Lung (tissue), 11 donors: ENCODE measurements at regions not wholly inside any gene's neighbourhood (a gene's known extent, or its start where the extent isn't known, plus 50 kb on each side); places are given as distances from the start of the nearest gene placed in this dataset.

Source experiments
- ATAC-seq: fragments of 200-7000 bp; cut with Tn5 transposase; one replicate; pipeline ENCODE4 v1.9.1; 2020; ENCODE audit warnings: moderate number of reproducible peaks; ENCODE audit not compliant: insufficient read depth, low FRiP score
- DNase-seq, 3 donors: peaks; one replicate each; pipeline ENCODE4 v3.0.0-alpha.2; 2013 to 2017
- H3K27ac ChIP-seq, 2 donors: one replicate each; pipeline ENCODE4 v1.5.1; 2013; ENCODE audit warnings: mild to moderate bottlenecking in 2 of 2, moderate library complexity in 2 of 2, control low read depth in 1 of 2, inconsistent platforms in 1 of 2, low read depth in 1 of 2, low read length in 1 of 2
- H3K27me3 ChIP-seq, 3 donors: one replicate each; pipeline ENCODE4 v1.5.1; 2013; ENCODE audit warnings: low read length in 2 of 3; ENCODE audit not compliant: control insufficient read depth in 3 of 3, insufficient read depth in 3 of 3
- H3K36me3 ChIP-seq, 4 donors: one replicate each; pipeline ENCODE4 v1.5.1; 2013; ENCODE audit warnings: low read length in 4 of 4, mild to moderate bottlenecking in 1 of 4, moderate library complexity in 1 of 4; ENCODE audit not compliant: control insufficient read depth in 4 of 4, insufficient read depth in 4 of 4
- H3K4me1 ChIP-seq, 5 donors: one replicate each; pipeline ENCODE4 v1.5.1; 2013; ENCODE audit warnings: low read length in 5 of 5, mild to moderate bottlenecking in 2 of 5, moderate library complexity in 1 of 5; ENCODE audit not compliant: control insufficient read depth in 5 of 5, insufficient read depth in 5 of 5
- H3K4me3 ChIP-seq: one replicate; pipeline ENCODE4 v1.5.1; 2013; ENCODE audit warnings: mild to moderate bottlenecking, control low read depth, moderate library complexity
- H3K9ac ChIP-seq, 2 donors: one replicate each; pipeline ENCODE4 v1.5.1; 2013; ENCODE audit warnings: low read length in 2 of 2, control low read depth in 1 of 2; ENCODE audit not compliant: insufficient read depth in 1 of 2
- H3K9me3 ChIP-seq, 4 donors: one replicate each; pipeline ENCODE4 v1.5.1; 2013; ENCODE audit warnings: low read length in 3 of 4, mild to moderate bottlenecking in 1 of 4, moderate library complexity in 1 of 4; ENCODE audit not compliant: control insufficient read depth in 4 of 4, insufficient read depth in 3 of 4
- CTCF ChIP-seq: IDR thresholded peaks from 2 replicates; pipeline ENCODE4 v1.5.1; 2012; ENCODE audit warnings: mild to moderate bottlenecking; ENCODE audit errors: control extremely low read depth, extremely low read depth
- WGBS, 2 donors: extraction: QIAGEN DNeasy Blood & Tissue Kit; methylation state at CpG; one replicate each; pipeline ENCODE4 v1.1.7; 2013; 5-methylcytosine and 5-hydroxymethylcytosine counted together
- donor health status: control.
- donor health status: control.
- donor health status: Bipolar disorder and iron deficiency.
- donor health status: healthy.
- donor health status: DM: yes; HTN: yes; CAD: no.

DNA sequence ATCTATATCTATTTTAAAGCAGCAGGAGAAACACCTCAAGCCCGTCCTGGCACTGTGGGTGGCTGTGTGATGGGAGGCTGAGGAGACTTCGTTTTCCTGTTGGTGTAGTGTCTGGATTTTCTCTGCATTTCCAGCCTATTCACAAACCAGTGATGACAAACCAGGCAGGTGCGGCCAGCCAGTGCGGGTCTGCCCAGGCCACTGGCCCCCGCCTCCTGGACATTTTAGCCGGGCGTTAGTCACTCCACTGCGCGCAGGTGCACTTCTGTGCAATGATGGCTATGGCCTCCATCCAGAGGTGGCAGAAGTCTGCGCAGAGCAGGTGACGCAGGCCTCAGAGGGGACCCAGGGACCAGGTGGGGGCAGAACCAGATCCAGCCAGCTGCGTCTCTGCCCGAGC is 64.9 kb upstream of the PITRM1 start:
- no peak for TF ChIP-seq CTCF
- H3K9me3 ChIP-seq: no peaks in the 10 kb centered on the region
- DNase-seq: no peak
- WGBS, 2 donors: 94 to 98% methylated on average over 13 of the region's 13 CpGs
- no peak overlapping the region for H3K4me3 ChIP-seq
- H3K9ac ChIP-seq: no peak overlapping the region
- no peak for ATAC-seq
- H3K27me3 ChIP-seq: peaks cover 0 to 4% (median 0%) of the 10 kb centered on the region in 3 donors
- no peak overlapping the region for H3K27ac ChIP-seq
- H3K4me1 ChIP-seq: peaks cover 0 to 16% (median 5%) of the 10 kb centered on the region in 5 donors
- H3K36me3 ChIP-seq: no peaks in the 10 kb centered on the region

- no peak for TF ChIP-seq CTCF
- ATAC-seq: no peak
- H3K27ac ChIP-seq: no peak overlapping the region
- no peak overlapping the region for H3K4me3 ChIP-seq
- no peaks in the 10 kb centered on the region for H3K9me3 ChIP-seq
- no peak for DNase-seq
- H3K36me3 ChIP-seq: no peaks in the 10 kb centered on the region
- peaks cover 0 to 4% (median 0%) of the 10 kb centered on the region in 3 donors for H3K27me3 ChIP-seq
- peaks cover 0 to 16% (median 5%) of the 10 kb centered on the region in 5 donors for H3K4me1 ChIP-seq
- WGBS, 2 donors: 92% methylated on average over 15 of the region's 15 CpGs
- no peak overlapping the region for H3K9ac ChIP-seq
Measured at GRCh38 chr10:3236644-3237404, 64.2 kb upstream of the PITRM1 start.

- Histone ChIP-seq H3K27ac (no peak overlapping the region), H3K4me3 (no peak overlapping the region), H3K27me3 (peaks cover 0 to 4% (median 0%) of the 10 kb centered on the region in 3 donors), H3K36me3 (no peaks in the 10 kb centered on the region), H3K9me3 (peaks cover 0 to 2% (median 0%) of the 10 kb centered on the region in 4 donors), H3K4me1 (peaks cover 0 to 16% (median 5%) of the 10 kb centered on the region in 5 donors), H3K9ac (no peak overlapping the region)
- DNase-seq: no peak
- 89 to 91% methylated on average over 15 of the region's 15 CpGs for WGBS, 2 donors
- no peak for ATAC-seq
- no peak for TF ChIP-seq CTCF
Measured at GRCh38 chr10:3235996-3236510, 63.5 kb upstream of the PITRM1 start.
